ENCODE measurements at regions not wholly inside any gene's neighbourhood (a gene's known extent, or its start where the extent isn't known, plus 50 kb on each side); places are given as distances from the start of the nearest gene placed in this dataset.

GRCh38 chr2:58916063-58916462 is 674.9 kb upstream of the FANCL start:
- DNase-seq (ENCODE audit: low read depth in 1 of 2, low spot score in 1 of 2) (no peak), FAIRE-seq (no peak), ATAC-seq (no peak)
- ChIA-PET CTCF (interaction anchor here (0.9 to 1.4 kb wide), 3 partner anchors 10 to 14 kb away, joined by 3 to 4 read pairs (median 3); no protein-coding TSS in a partner anchor), POLR2A (no interaction called here)
- Histone ChIP-seq H3K4me1 (no peaks in the 10 kb centered on the region), H3K9me3 (no peaks in the 10 kb centered on the region), H3K27ac (no peak overlapping the region), H3K4me2 (no peak overlapping the region), H3K4me3 (no peak overlapping the region)
- TF ChIP-seq HES2 (IDR thresholded peaks at IDR 0.05) = no peak
- no peak for TF ChIP-seq MAZ (IDR thresholded peaks at IDR 0.05; ENCODE audit: borderline replicate concordance, low read depth, low read length)
- WGBS (ENCODE audit: missing lambda C conversion rate) = 31% methylated on average over 3 of the region's 3 CpGs

- 51% methylated on average over 6 of the region's 6 CpGs for WGBS (ENCODE audit: missing lambda C conversion rate)
- H3K27ac ChIP-seq = no peak overlapping the region
- ATAC-seq (no peak), DNase-seq (ENCODE audit: low read depth in 1 of 2, low spot score in 1 of 2) (no peak), FAIRE-seq (no peak)
- H3K4me2 ChIP-seq = no peak overlapping the region
- CTCF ChIA-PET = interaction anchor here (1.4 kb wide), 1 partner anchor 9 kb away, joined by 4 read pairs; no protein-coding TSS in a partner anchor
- no peaks in the 10 kb centered on the region for H3K9me3 ChIP-seq
- TF ChIP-seq RNF2 (IDR thresholded peaks at IDR 0.05; ENCODE audit: borderline replicate concordance, low read depth) = no peak
- TF ChIP-seq E2F6 (IDR thresholded peaks at IDR 0.05; ENCODE audit: borderline replicate concordance, low read depth) = no peak
- TF ChIP-seq KDM1A (IDR thresholded peaks at IDR 0.05; ENCODE audit: low read depth) = no peak
- TF ChIP-seq JUN (IDR thresholded peaks at IDR 0.05) = no peak
- no peak for TF ChIP-seq HMGXB4 (CRISPR knock-in tag; IDR thresholded peaks at IDR 0.05; ENCODE audit: borderline replicate concordance)
- no peak for TF ChIP-seq RFX5 (IDR thresholded peaks at IDR 0.05)
- no peak for TF ChIP-seq ZNF302 (CRISPR knock-in tag; IDR thresholded peaks at IDR 0.05)
- no peak for TF ChIP-seq CHD4 (IDR thresholded peaks at IDR 0.05; ENCODE audit: borderline replicate concordance)
- no peak for TF ChIP-seq JUNB (IDR thresholded peaks at IDR 0.05)
- no peak for TF ChIP-seq EP300 (IDR thresholded peaks at IDR 0.05)
- TF ChIP-seq HEYL (CRISPR knock-in tag; IDR thresholded peaks at IDR 0.05) = no peak
- no peak for TF ChIP-seq FOSL2 (IDR thresholded peaks at IDR 0.05)
- TF ChIP-seq FOSL2 (CRISPR knock-in tag; IDR thresholded peaks at IDR 0.05) = no peak
- no peak for TF ChIP-seq GATA3 (IDR thresholded peaks at IDR 0.05; ENCODE audit: borderline replicate concordance)
- TF ChIP-seq CHD2 (IDR thresholded peaks at IDR 0.05; ENCODE audit: low read length, partially characterized antibody) = no peak
- no peak for TF ChIP-seq POLR2AphosphoS2 (conservative IDR thresholded peaks at IDR 0.05; ENCODE audit: low read length)
- TF ChIP-seq FOSB (CRISPR knock-in tag; IDR thresholded peaks at IDR 0.05) = no peak
- no peaks in the 10 kb centered on the region for H3K4me1 ChIP-seq
- POLR2A ChIA-PET = no interaction called here
- no peak overlapping the region for H3K4me3 ChIP-seq
These were observed 673.8 kb upstream of the FANCL start for GRCh38 chr2:58914733-58915505.

- Histone ChIP-seq H3K4me2 (no peak overlapping the region), H3K27ac (no peak overlapping the region), H3K4me1 (no peaks in the 10 kb centered on the region), H3K9me3 (no peaks in the 10 kb centered on the region), H3K4me3 (no peak overlapping the region)
- no peak for FAIRE-seq
- 44% methylated on average over 6 of the region's 6 CpGs for WGBS (ENCODE audit: missing lambda C conversion rate)
- CTCF ChIA-PET = no interaction called here
- POLR2A ChIA-PET = no interaction called here
- TF ChIP-seq HES2 (IDR thresholded peaks at IDR 0.05) (no peak), KDM1A (IDR thresholded peaks at IDR 0.05; ENCODE audit: low read depth) (no peak), MAFK (IDR thresholded peaks at IDR 0.05; ENCODE audit: partially characterized antibody) (no peak), CTCF (IDR thresholded peaks at IDR 0.05) (no peak), NR3C1 (IDR thresholded peaks at IDR 0.05) (no peak), CEBPB (IDR thresholded peaks at IDR 0.05) (no peak), HOXB5 (CRISPR knock-in tag; IDR thresholded peaks at IDR 0.05) (no peak), ZSCAN20 (CRISPR knock-in tag; IDR thresholded peaks at IDR 0.05) (no peak), HOXB13 (CRISPR knock-in tag; IDR thresholded peaks at IDR 0.05; ENCODE audit: low read depth) (no peak), ZNF302 (CRISPR knock-in tag; IDR thresholded peaks at IDR 0.05) (no peak), GATA3 (IDR thresholded peaks at IDR 0.05; ENCODE audit: borderline replicate concordance) (no peak), RFX5 (IDR thresholded peaks at IDR 0.05) (no peak)
- DNase-seq (ENCODE audit: low read depth in 1 of 2, low spot score in 1 of 2) = no peak
- ATAC-seq = no peak
These were observed 672.1 kb upstream of the FANCL start for GRCh38 chr2:58913082-58913726.

Measured in A549 (cell line).